MCF 10A (cell line): ENCODE measurements at regions not wholly inside any gene's neighbourhood (a gene's known extent, or its start where the extent isn't known, plus 50 kb on each side); places are given as distances from the start of the nearest gene placed in this dataset.

ENCODE experiments used
- BruUV-seq: library from RNA; stranded (reverse); fragments of 400-500 nt; replicated peaks from 2 replicates; lab custom pipeline; 2021; lab: Mats Ljungman, UMichigan
- CTCF ChIA-PET: fragments of 300-600 bp; sonication (Branson Sonifier 250); formaldehyde crosslinking; extraction: SDS; loops from one replicate; lab custom pipeline; 2021; ENCODE audit warnings: antibody characterized with exemption, inconsistent platforms; lab: Yijun Ruan, JAX
- POLR2A ChIA-PET: fragments of 300-600, 350-650 bp; sonication (Branson Sonifier 250); formaldehyde crosslinking; extraction: SDS; loops from one replicate; lab custom pipeline; 2020; ENCODE audit warnings: antibody characterized with exemption, inconsistent platforms; lab: Yijun Ruan, JAX
- DNase-seq: peaks from one replicate; pipeline ENCODE4 v3.0.0-alpha.2; 2018; ENCODE audit not compliant: unreplicated experiment
- H3K27ac Mint-ChIP-seq: one replicate; pipeline ENCODE4 v1.8.0; 2022; ENCODE audit warnings: mild to moderate bottlenecking, low read depth, mixed read lengths; ENCODE audit not compliant: unreplicated experiment
- H3K27me3 Mint-ChIP-seq: one replicate; pipeline ENCODE4 v1.8.0; 2022; ENCODE audit warnings: mixed read lengths; ENCODE audit not compliant: insufficient read depth, unreplicated experiment
- H3K36me3 Mint-ChIP-seq: one replicate; pipeline ENCODE4 v1.8.0; 2022; ENCODE audit warnings: mild to moderate bottlenecking, moderate library complexity, mixed read lengths; ENCODE audit not compliant: insufficient read depth, unreplicated experiment
- H3K4me1 Mint-ChIP-seq: one replicate; pipeline ENCODE4 v1.8.0; 2022; ENCODE audit warnings: mixed read lengths; ENCODE audit not compliant: insufficient read depth, unreplicated experiment
- H3K4me3 Mint-ChIP-seq: one replicate; pipeline ENCODE4 v1.8.0; 2022; ENCODE audit warnings: mild to moderate bottlenecking, moderate library complexity, mixed read lengths; ENCODE audit not compliant: unreplicated experiment
- H3K9me3 Mint-ChIP-seq: one replicate; pipeline ENCODE4 v1.8.0; 2022; ENCODE audit warnings: mixed read lengths; ENCODE audit not compliant: unreplicated experiment
- intact Hi-C: fragments of 100-400 bp; cut with micrococcal nuclease; formaldehyde crosslinking; loops from 2 replicates; pipeline ENCODE4 v1.14.1; 2022
- TF ChIP-seq, protein P1 (sequence below): fragments of 200-600 bp; IDR thresholded peaks from one replicate; pipeline ENCODE4 v1.8.0; 2022; ENCODE audit warnings: antibody characterized with exemption, mild to moderate bottlenecking; ENCODE audit not compliant: unreplicated experiment

GRCh38 chr5:174300118-174300940 lies 254.8 kb downstream of the NSG2 start:
- H3K27me3 Mint-ChIP-seq: peaks cover 35% of the 10 kb centered on the region
- POLR2A ChIA-PET: no interaction called here

DNA sequence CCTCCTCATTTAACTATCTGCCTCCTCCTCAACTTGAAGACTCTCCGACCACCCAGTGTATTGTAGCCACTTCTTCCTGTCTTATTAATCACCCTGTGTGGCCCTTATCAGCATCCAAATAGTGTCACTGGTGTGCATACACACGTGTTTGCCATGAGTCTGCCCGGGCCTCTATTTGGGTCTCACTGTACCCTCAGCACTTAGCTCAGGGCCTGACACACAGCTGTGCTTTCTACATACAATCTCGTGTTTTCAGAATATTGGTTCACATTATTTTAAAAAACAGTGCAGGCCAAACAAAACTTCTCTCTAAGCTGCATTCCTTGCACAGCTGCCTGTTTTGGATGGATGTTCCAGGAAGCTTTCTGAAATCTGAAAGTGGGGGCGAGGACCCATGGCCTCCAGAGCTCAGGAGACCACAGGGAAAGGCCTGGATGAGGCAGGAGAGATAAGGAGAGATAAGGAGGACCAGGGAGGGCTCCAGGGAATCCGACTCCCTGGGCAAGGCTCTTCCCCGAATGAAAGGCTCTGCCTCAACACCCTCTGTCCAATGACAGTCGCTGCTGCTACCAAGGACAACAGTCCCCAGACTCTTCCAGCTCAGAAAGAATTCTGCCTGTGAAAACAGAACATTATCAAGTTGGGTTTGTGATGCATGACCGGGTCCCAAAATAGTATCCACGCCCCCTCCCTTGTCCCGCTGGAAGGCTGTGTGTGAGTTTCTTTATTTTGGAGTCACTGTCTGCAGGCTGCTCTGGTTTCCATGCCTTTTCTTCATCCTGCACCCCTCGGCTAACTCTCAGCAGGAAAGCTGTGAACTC lies 255.6 kb downstream of the NSG2 start:
- no TSS peak for BruUV-seq
- TF ChIP-seq, protein P1, sequence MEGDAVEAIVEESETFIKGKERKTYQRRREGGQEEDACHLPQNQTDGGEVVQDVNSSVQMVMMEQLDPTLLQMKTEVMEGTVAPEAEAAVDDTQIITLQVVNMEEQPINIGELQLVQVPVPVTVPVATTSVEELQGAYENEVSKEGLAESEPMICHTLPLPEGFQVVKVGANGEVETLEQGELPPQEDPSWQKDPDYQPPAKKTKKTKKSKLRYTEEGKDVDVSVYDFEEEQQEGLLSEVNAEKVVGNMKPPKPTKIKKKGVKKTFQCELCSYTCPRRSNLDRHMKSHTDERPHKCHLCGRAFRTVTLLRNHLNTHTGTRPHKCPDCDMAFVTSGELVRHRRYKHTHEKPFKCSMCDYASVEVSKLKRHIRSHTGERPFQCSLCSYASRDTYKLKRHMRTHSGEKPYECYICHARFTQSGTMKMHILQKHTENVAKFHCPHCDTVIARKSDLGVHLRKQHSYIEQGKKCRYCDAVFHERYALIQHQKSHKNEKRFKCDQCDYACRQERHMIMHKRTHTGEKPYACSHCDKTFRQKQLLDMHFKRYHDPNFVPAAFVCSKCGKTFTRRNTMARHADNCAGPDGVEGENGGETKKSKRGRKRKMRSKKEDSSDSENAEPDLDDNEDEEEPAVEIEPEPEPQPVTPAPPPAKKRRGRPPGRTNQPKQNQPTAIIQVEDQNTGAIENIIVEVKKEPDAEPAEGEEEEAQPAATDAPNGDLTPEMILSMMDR: no peak
- POLR2A ChIA-PET: no interaction called here
- Mint-ChIP-seq H3K4me3 (no peak overlapping the region), H3K27me3 (peaks cover 43% of the 10 kb centered on the region), H3K4me1 (no peaks in the 10 kb centered on the region), H3K36me3 (no peaks in the 10 kb centered on the region), H3K27ac (no peak overlapping the region), H3K9me3 (no peaks in the 10 kb centered on the region)
- DNase-seq: no peak
- CTCF ChIA-PET: interaction anchor here (0.9 to 20.8 kb wide), 6 partner anchors 9 to 326 kb away, joined by 3 to 588 read pairs (median 6); partner anchors contain the start of gene NSG2
- intact Hi-C loops: no loop called here

More at GRCh38 chr5:174300118-174300940, 254.8 kb downstream of the NSG2 start:
- TF ChIP-seq, protein P1: no peak
- Mint-ChIP-seq H3K36me3 (no peaks in the 10 kb centered on the region), H3K4me1 (no peaks in the 10 kb centered on the region), H3K9me3 (no peaks in the 10 kb centered on the region), H3K27ac (no peak overlapping the region), H3K4me3 (no peak overlapping the region)
- intact Hi-C loops: no loop called here
- CTCF ChIA-PET: interaction anchor here (0.6 to 20.8 kb wide), 5 partner anchors 12 to 1840 kb away, joined by 4 to 588 read pairs (median 7); partner anchors contain the start of gene NSG2
- no peak for DNase-seq
- no TSS peak for BruUV-seq

GRCh38 chr5:174301848-174302625 lies 256.5 kb downstream of the NSG2 start:
- intact Hi-C loops: no loop called here
- CTCF ChIA-PET: interaction anchor here (0.9 to 20.8 kb wide), 7 partner anchors 8 to 327 kb away, joined by 3 to 588 read pairs (median 4); partner anchors contain the start of gene NSG2
- H3K9me3 Mint-ChIP-seq: no peaks in the 10 kb centered on the region
- H3K36me3 Mint-ChIP-seq: no peaks in the 10 kb centered on the region
- TF ChIP-seq, protein P1: no peak
- POLR2A ChIA-PET: no interaction called here
- no peak for DNase-seq
- H3K4me1 Mint-ChIP-seq: no peaks in the 10 kb centered on the region
- no peak overlapping the region for H3K4me3 Mint-ChIP-seq
- no TSS peak for BruUV-seq
- peaks cover 45% of the 10 kb centered on the region for H3K27me3 Mint-ChIP-seq
- H3K27ac Mint-ChIP-seq: no peak overlapping the region
